H1 (cell line): ENCODE measurements at regions not wholly inside any gene's neighbourhood (a gene's known extent, or its start where the extent isn't known, plus 50 kb on each side); places are given as distances from the start of the nearest gene placed in this dataset.

ENCODE experiments used
- BRCA1 ChIP-seq: IDR thresholded peaks from 2 replicates; pipeline ENCODE4 v1.6.1; 2012; ENCODE audit warnings: low read depth, low read length, improper control_type of control experiment
- CHD7 ChIP-seq: fragments of 300-600 bp; sonication (generic); IDR thresholded peaks from 2 replicates; pipeline ENCODE4 v1.7.1; 2012; ENCODE audit warnings: low read length, moderate library complexity, mild to moderate bottlenecking, inconsistent platforms; ENCODE audit not compliant: insufficient replicate concordance
- EZH2 ChIP-seq: fragments of 200-600 bp; sonication (generic); IDR thresholded peaks from 2 replicates; pipeline ENCODE4 v1.7.1; 2012; ENCODE audit warnings: low read depth, mild to moderate bottlenecking, moderate library complexity, low read length, inconsistent platforms; ENCODE audit not compliant: severe bottlenecking
- FOSL1 ChIP-seq: IDR thresholded peaks from 2 replicates; pipeline ENCODE4 v1.6.1; 2011; ENCODE audit warnings: mild to moderate bottlenecking, low read depth, low read length, moderate library complexity; ENCODE audit not compliant: insufficient read depth
- POLR2A ChIP-seq, 2 experiments: IDR thresholded peaks; 1 replicate in 1 of 2; 2 replicates in 1 of 2; pipeline ENCODE4 v1.6.1; 2011; ENCODE audit warnings: low read depth in 2 of 2, low read length in 2 of 2, mild to moderate bottlenecking in 2 of 2; ENCODE audit errors: control extremely low read depth in 1 of 2
- RBBP5 ChIP-seq: IDR thresholded peaks from 2 replicates; pipeline ENCODE4 v1.7.1; 2012; ENCODE audit warnings: low read depth, mild to moderate bottlenecking, inconsistent platforms, low read length, moderate library complexity, borderline replicate concordance
- RFX5 ChIP-seq: IDR thresholded peaks from 2 replicates; pipeline ENCODE4 v1.6.1; 2011; ENCODE audit warnings: low read depth, low read length, improper control_type of control experiment, borderline replicate concordance
- RXRA ChIP-seq: IDR thresholded peaks from 2 replicates; pipeline ENCODE4 v1.6.1; 2011; ENCODE audit warnings: low read depth, mild to moderate bottlenecking, low read length, moderate library complexity; ENCODE audit not compliant: insufficient read depth
- SIN3A ChIP-seq, 2 experiments: IDR thresholded peaks in 1 of 2; conservative IDR thresholded peaks in 1 of 2; 2 replicates each; pipeline ENCODE4 v1.6.1; 2011 to 2012; ENCODE audit warnings: low read length in 2 of 2, improper control_type of control experiment in 1 of 2, low read depth in 1 of 2, mild to moderate bottlenecking in 1 of 2
- SP1 ChIP-seq: IDR thresholded peaks from 2 replicates; pipeline ENCODE4 v1.6.1; 2011; ENCODE audit warnings: low read depth, low read length
- YY1 ChIP-seq: IDR thresholded peaks from 2 replicates; pipeline ENCODE4 v1.6.1; 2011; ENCODE audit warnings: low read depth, mild to moderate bottlenecking, low read length

GRCh38 chr6:26286168-26286877 is 78.7 kb upstream of the BTN3A2 start (continued):
- TF ChIP-seq CHD7 (peak; percentile 27), FOSL1 (no peak), RXRA (no peak), RBBP5 (no peak), YY1 (no peak), SP1 (0 out of 2 replicates have a peak, but pooled peaks have one; percentile 22), BRCA1 (no peak), RFX5 (no peak), EZH2 (no peak), SIN3A (conservative IDR thresholded peaks at IDR 0.05 in 1 of 2, IDR thresholded peaks at IDR 0.05 in 1 of 2; ENCODE audit: low read depth in 1 of 2, low read length in 2 of 2) (0 out of 4 replicates have a peak, but pooled peaks of 1 of the 2 experiments have one; percentile 47), POLR2A (IDR thresholded peaks at IDR 0.05; ENCODE audit: control extremely low read depth in 1 of 2, low read depth in 2 of 2, low read length in 2 of 2) (peak; percentile 56 to 70)
